ENCODE measurements at regions not wholly inside any gene's neighbourhood (a gene's known extent, or its start where the extent isn't known, plus 50 kb on each side); places are given as distances from the start of the nearest gene placed in this dataset.

DNA sequence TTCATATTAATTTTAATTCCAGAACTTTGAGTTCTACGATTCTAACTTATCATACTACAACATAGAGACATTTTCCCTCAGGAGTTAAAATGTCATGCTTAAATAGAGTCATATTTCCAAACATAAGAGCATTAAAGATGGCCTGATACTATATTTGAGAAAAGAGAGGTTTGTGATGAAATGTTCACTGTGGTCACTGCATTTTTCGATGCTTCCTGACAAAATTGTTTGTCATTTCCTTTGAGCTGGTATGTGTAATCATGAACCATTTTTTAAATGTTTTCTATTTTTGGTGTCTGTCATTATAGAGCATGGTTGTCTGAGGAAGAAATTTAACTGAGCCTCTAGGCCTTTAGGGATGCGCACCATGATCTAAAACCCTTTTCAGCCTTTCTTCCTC lies 721.4 kb upstream of the NR2F2 start:
- no peak overlapping the region for H2BK15ac ChIP-seq (ENCODE audit: low read length)
- H3K27me3 ChIP-seq (replicated peaks in 1 of 4; ENCODE audit: control insufficient read depth in 3 of 4, extremely low read depth in 1 of 4, insufficient read depth in 3 of 4, low read length in 3 of 4), result no peaks in the 10 kb centered on the region
- 91% methylated on average over 3 of the region's 3 CpGs; no CpG with 5 or more reads in 1 of the 2 experiments for WGBS, 2 experiments (ENCODE audit: extremely low coverage in 1 of 2, insufficient coverage in 1 of 2, insufficient read length in 1 of 2, insufficient replicate concordance in 2 of 2, low coverage in 1 of 2, low lambda C conversion rate in 2 of 2, missing lambda C conversion rate in 1 of 2)
- no peak overlapping the region for H4K91ac ChIP-seq (replicated peaks; ENCODE audit: insufficient read length, low read length)
- CTCF ChIA-PET (ENCODE audit: partially characterized antibody), result no interaction called here
- no peak overlapping the region for H4K8ac ChIP-seq (ENCODE audit: extremely low read depth, insufficient read depth, low read length)
- no peak overlapping the region for H2AFZ ChIP-seq (ENCODE audit: low read length)
- H3K4me2 ChIP-seq (ENCODE audit: insufficient read depth in 1 of 2, low read depth in 2 of 2, low read length in 2 of 2), result no peak overlapping the region
- no peaks in the 10 kb centered on the region for H3K79me1 ChIP-seq (ENCODE audit: low read depth, low read length)
- no peak overlapping the region for H3K4me3 ChIP-seq (ENCODE audit: extremely low read depth in 1 of 4, insufficient read depth in 2 of 4, low read depth in 3 of 4, low read length in 4 of 4)
- H3K18ac ChIP-seq (ENCODE audit: extremely low read depth, low read length), result no peak overlapping the region
- H3K36me3 ChIP-seq (ENCODE audit: control insufficient read depth in 2 of 4, insufficient read depth in 4 of 4, low read length in 3 of 4), result no peaks in the 10 kb centered on the region
- H4K5ac ChIP-seq (ENCODE audit: insufficient read length, low read depth, low read length), result no peak overlapping the region
- no peaks in the 10 kb centered on the region for H3K4me1 ChIP-seq (replicated peaks in 1 of 4; ENCODE audit: control insufficient read depth in 3 of 4, insufficient read depth in 4 of 4, low read length in 3 of 4)
- no peaks in the 10 kb centered on the region for H3K79me2 ChIP-seq (ENCODE audit: control insufficient read depth in 1 of 2, insufficient read depth in 2 of 2, low read length in 2 of 2)
- H2BK20ac ChIP-seq (ENCODE audit: low read length), result no peak overlapping the region
- H2BK12ac ChIP-seq (ENCODE audit: low read depth, low read length), result no peak overlapping the region
- no peak overlapping the region for H3K14ac ChIP-seq (ENCODE audit: insufficient read length)
- no peaks in the 10 kb centered on the region for H3K9me3 ChIP-seq (ENCODE audit: insufficient read depth in 2 of 2, low read depth in 1 of 2, low read length in 1 of 2)
- TF ChIP-seq, protein P1, sequence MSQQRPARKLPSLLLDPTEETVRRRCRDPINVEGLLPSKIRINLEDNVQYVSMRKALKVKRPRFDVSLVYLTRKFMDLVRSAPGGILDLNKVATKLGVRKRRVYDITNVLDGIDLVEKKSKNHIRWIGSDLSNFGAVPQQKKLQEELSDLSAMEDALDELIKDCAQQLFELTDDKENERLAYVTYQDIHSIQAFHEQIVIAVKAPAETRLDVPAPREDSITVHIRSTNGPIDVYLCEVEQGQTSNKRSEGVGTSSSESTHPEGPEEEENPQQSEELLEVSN (IDR thresholded peaks at IDR 0.05), result no peak
- no peak for TF ChIP-seq TEAD4 (IDR thresholded peaks at IDR 0.05; ENCODE audit: low read depth, low read length)
- no peak for TF ChIP-seq SIRT6 (IDR thresholded peaks at IDR 0.05; ENCODE audit: low read length)
- TF ChIP-seq TBP (IDR thresholded peaks at IDR 0.05; ENCODE audit: low read depth, low read length), result no peak
- TF ChIP-seq RXRA (IDR thresholded peaks at IDR 0.05; ENCODE audit: insufficient read depth, low read depth, low read length), result no peak
- TF ChIP-seq CHD2 (IDR thresholded peaks at IDR 0.05; ENCODE audit: low read length), result no peak
- TF ChIP-seq PHF8 (conservative IDR thresholded peaks at IDR 0.05; ENCODE audit: low read depth, low read length), result no peak
- TF ChIP-seq POLR2A (IDR thresholded peaks at IDR 0.05; ENCODE audit: control extremely low read depth in 1 of 2, low read depth in 2 of 2, low read length in 2 of 2), result no peak
- TF ChIP-seq SIN3A (conservative IDR thresholded peaks at IDR 0.05 in 1 of 2, IDR thresholded peaks at IDR 0.05 in 1 of 2; ENCODE audit: low read depth in 1 of 2, low read length in 2 of 2), result no peak
- TF ChIP-seq RBBP5 (IDR thresholded peaks at IDR 0.05; ENCODE audit: borderline replicate concordance, low read depth, low read length), result no peak
- TF ChIP-seq YY1 (IDR thresholded peaks at IDR 0.05; ENCODE audit: low read depth, low read length), result no peak
- H3K56ac ChIP-seq (replicated peaks; ENCODE audit: insufficient read length, low read depth, low read length), result no peak overlapping the region
- H3K23me2 ChIP-seq (ENCODE audit: low read depth, low read length), result no peaks in the 10 kb centered on the region; the same call in 1 of the 2 replicates
- no peak overlapping the region for H3K4ac ChIP-seq (replicated peaks; ENCODE audit: insufficient read length, low read depth, low read length)
- FAIRE-seq (no peak), DNase-seq (ENCODE audit: low read depth in 1 of 2, low spot score in 2 of 2) (no peak)
- H3K9ac ChIP-seq (replicated peaks in 1 of 4; ENCODE audit: extremely low read depth in 1 of 4, low read depth in 3 of 4, low read length in 3 of 4), result no peak overlapping the region
- H4K20me1 ChIP-seq (replicated peaks in 1 of 2; ENCODE audit: control insufficient read depth in 1 of 2, insufficient read depth in 2 of 2, low read length in 2 of 2), result no peaks in the 10 kb centered on the region
- no peak overlapping the region for H2BK5ac ChIP-seq (ENCODE audit: low read depth, low read length)
- H2BK120ac ChIP-seq (replicated peaks; ENCODE audit: low read depth, low read length), result no peak overlapping the region
- H3K27ac ChIP-seq (ENCODE audit: low read depth, low read length), result no peak overlapping the region
- no peak overlapping the region for H2AK5ac ChIP-seq (ENCODE audit: low read depth, low read length)
- POLR2A ChIA-PET (ENCODE audit: partially characterized antibody), result no interaction called here
- H3K23ac ChIP-seq (ENCODE audit: insufficient read length), result no peak overlapping the region

All from H1 (cell line).